ENCODE measurements at regions not wholly inside any gene's neighbourhood (a gene's known extent, or its start where the extent isn't known, plus 50 kb on each side); places are given as distances from the start of the nearest gene placed in this dataset.
"Not testable (repeated sequence)": the region's sequence is repeated elsewhere in the genome, so short reads cannot be mapped to it uniquely, and the experiment has no call there.

GRCh38 chr12:33022724-33023123 is 126.1 kb upstream of the PKP2 start:
- DNase-seq: not testable (repeated sequence)

GRCh38 chr12:33017029-33017428 is 120.5 kb upstream of the PKP2 start:
- not testable (repeated sequence) for DNase-seq

GRCh38 chr12:33012226-33012625 is 115.6 kb upstream of the PKP2 start:
- no peak for DNase-seq

- DNase-seq: no peak
Observed at GRCh38 chr12:33006106-33006505, 109.5 kb upstream of the PKP2 start.

- DNase-seq: no peak
Observed at GRCh38 chr12:33000016-33000415, 103.4 kb upstream of the PKP2 start.

GRCh38 chr12:32997471-32997870 is 100.9 kb upstream of the PKP2 start:
- DNase-seq: no peak

GRCh38 chr12:32995623-32996022 is 99.0 kb upstream of the PKP2 start:
- DNase-seq: no peak

GRCh38 chr12:32993404-32993803 is 96.8 kb upstream of the PKP2 start:
- DNase-seq: no peak

- no peak for DNase-seq
Observed at GRCh38 chr12:32989705-32990104, 93.1 kb upstream of the PKP2 start.

GRCh38 chr12:32988982-32989381 is 92.4 kb upstream of the PKP2 start:
- no peak for DNase-seq

GRCh38 chr12:32987512-32987911 is 90.9 kb upstream of the PKP2 start:
- DNase-seq: no peak

- DNase-seq: peak in 1 of 2 experiments; percentile 20
Observed at GRCh38 chr12:32983968-32984367, 87.4 kb upstream of the PKP2 start.

GRCh38 chr12:32983332-32983731 is 86.8 kb upstream of the PKP2 start:
- DNase-seq: no peak

GRCh38 chr12:32981139-32981538 is 84.6 kb upstream of the PKP2 start:
- no peak for DNase-seq

- no peak for DNase-seq
Observed at GRCh38 chr12:32975122-32975521, 78.5 kb upstream of the PKP2 start.

- DNase-seq: no peak
Observed at GRCh38 chr12:32970465-32971110, 74.0 kb upstream of the PKP2 start.

- DNase-seq: no peak
Observed at GRCh38 chr12:32964981-32965585, 68.5 kb upstream of the PKP2 start.

GRCh38 chr12:32956418-32956817 is 59.8 kb upstream of the PKP2 start:
- peak in 1 of 2 experiments; percentile 27 for DNase-seq

GRCh38 chr12:32952681-32953080 is 56.1 kb upstream of the PKP2 start:
- no peak for DNase-seq

- no peak for DNase-seq
Observed at GRCh38 chr12:32949815-32950214, 53.2 kb upstream of the PKP2 start.

- peak in 1 of 2 experiments; percentile 48 for DNase-seq
Observed at GRCh38 chr12:32947206-32948067, 50.9 kb upstream of the PKP2 start.

GRCh38 chr12:32946504-32947131 is 50.0 kb upstream of the PKP2 start:
- no peak for DNase-seq

Measured in SHP77 (cell line).